GM12892 (cell line): ENCODE measurements at regions not wholly inside any gene's neighbourhood (a gene's known extent, or its start where the extent isn't known, plus 50 kb on each side); places are given as distances from the start of the nearest gene placed in this dataset.
A peak's percentile ranks its signal among the peaks of the same experiment; 100 is the strongest.
"Not testable (repeated sequence)": the region's sequence is repeated elsewhere in the genome, so short reads cannot be mapped to it uniquely, and the experiment has no call there.

Source experiments
- DNase-seq: peaks from one replicate; pipeline ENCODE4 v3.0.0; 2011; ENCODE audit not compliant: insufficient read length
- FAIRE-seq: peaks from 2 replicates; lab custom pipeline; 2011; peaks lifted over from hg19 to GRCh38; lab: Jason Lieb, UNC
- POLR2A ChIP-seq: IDR thresholded peaks from 2 replicates; pipeline ENCODE4 v1.6.1; 2011; ENCODE audit warnings: low read depth, low read length, control low read depth
- POLR2AphosphoS5 ChIP-seq: IDR thresholded peaks from 2 replicates; pipeline ENCODE4 v1.6.1; 2011; ENCODE audit warnings: low read depth, low read length, control low read depth
- TAF1 ChIP-seq: IDR thresholded peaks from 2 replicates; pipeline ENCODE4 v1.6.1; 2011; ENCODE audit warnings: low read depth, mild to moderate bottlenecking, control low read depth, low read length, borderline replicate concordance

DNA sequence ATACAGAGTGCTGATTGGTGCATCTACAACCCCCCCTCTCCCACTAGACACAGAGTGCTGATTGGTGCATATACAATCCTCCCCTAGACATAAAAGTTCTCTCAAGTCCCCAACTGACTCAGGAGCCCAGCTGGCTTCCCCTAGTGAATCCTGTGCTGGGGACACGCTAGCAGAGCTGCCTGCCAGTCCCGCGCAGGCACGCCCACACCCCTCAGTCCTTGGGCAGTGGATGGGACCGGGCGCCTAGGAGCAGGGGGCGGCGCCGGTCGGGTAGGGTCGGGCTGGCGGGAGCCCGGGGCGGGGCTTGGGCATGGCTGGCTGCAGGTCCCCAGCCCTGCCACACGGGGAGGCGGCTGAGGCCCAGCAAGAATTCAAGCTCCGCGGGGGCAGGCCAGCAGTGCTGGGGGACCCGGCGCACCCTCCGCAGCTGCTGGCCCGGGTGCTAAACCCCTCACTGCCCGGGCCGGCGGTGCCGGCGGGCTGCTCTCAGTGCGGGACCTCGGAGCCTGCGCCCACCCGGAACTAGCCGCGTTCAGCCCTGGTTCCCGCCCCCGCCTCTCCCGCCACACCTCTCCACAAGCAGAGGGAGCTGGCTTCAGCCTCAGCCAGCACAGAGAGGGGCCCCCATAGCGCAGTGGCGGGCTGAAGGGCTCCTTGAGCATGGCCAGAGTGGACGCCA lies 64.3 kb upstream of the DDHD1 start:
- peak; percentile 66 for DNase-seq
- TF ChIP-seq POLR2AphosphoS5: no peak
- TF ChIP-seq TAF1: no peak
- peak; percentile 65; the same call in 1 of the 2 replicates for TF ChIP-seq POLR2A
- FAIRE-seq: peak; percentile 94

- not testable (repeated sequence) for FAIRE-seq, DNase-seq
Observed at GRCh38 chr14:53216955-53217315, 63.8 kb upstream of the DDHD1 start.

DNA sequence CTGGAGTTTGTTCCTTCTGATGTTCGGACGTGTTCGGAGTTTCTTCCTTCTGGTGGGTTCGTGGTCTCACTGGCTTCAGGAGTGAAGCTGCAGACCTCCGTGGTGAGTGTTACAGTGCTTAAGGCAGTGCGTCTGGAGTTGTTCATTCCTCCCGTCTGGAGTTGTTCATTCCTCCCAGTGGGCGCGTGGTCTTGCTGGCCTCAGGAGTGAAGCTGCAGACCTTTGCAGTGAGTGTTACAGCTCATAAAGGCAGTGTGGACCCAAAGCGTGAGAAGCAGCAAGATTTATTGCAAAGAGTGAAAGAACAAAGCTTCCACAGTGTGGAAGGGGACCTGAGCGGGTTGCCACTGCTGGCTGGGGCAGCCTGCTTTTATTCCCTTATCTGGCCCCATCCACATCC lies 63.4 kb upstream of the DDHD1 start:
- not testable (repeated sequence) for DNase-seq, FAIRE-seq

DNA sequence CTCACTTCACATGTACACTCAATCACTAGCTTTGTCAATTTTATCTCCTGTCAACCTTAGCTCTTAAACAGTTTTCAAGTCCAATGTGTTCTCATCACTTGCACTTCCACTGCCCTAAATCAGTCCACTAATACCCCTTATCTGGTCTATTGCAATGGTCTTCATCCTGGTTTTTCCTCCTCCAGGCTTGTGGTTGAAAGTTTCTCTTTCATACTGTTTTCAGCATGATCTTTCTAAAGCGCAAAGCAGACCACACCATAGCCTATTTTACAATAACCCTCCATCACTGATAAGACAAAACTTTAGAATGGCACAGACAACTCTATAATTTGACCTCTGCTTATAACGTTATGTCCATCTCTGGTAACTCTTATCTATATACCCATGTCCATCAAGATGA lies 62.0 kb upstream of the DDHD1 start:
- FAIRE-seq (no peak), DNase-seq (no peak)
- no peak for TF ChIP-seq POLR2A
- TF ChIP-seq POLR2AphosphoS5: no peak
- TF ChIP-seq TAF1: no peak

- DNase-seq: no peak
- TF ChIP-seq POLR2A: no peak
- TF ChIP-seq TAF1: no peak
- no peak for TF ChIP-seq POLR2AphosphoS5
- FAIRE-seq: no peak
Observed at GRCh38 chr14:53214384-53214783, 61.3 kb upstream of the DDHD1 start.

DNA sequence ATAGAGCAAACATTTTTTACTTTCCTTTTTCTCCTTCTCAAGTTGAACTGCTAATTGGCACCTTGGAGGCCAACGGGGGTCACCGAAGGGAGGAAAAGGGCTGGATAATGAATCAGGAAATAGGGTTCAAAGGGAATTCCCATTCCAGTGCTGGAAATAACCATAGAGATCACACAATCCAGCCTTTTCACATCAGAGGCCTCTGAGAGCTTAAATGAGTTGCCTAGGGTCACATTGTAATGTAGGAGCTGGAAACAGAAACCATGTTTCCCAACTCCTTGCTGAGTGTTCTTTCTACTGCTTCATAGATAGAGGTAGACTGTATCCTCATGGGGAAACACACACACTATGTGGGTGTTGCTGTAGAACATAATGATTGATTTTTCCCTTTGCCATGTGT lies 60.6 kb upstream of the DDHD1 start:
- no peak for TF ChIP-seq POLR2A
- TF ChIP-seq TAF1: no peak
- no peak for TF ChIP-seq POLR2AphosphoS5
- DNase-seq (no peak), FAIRE-seq (no peak)

DNA sequence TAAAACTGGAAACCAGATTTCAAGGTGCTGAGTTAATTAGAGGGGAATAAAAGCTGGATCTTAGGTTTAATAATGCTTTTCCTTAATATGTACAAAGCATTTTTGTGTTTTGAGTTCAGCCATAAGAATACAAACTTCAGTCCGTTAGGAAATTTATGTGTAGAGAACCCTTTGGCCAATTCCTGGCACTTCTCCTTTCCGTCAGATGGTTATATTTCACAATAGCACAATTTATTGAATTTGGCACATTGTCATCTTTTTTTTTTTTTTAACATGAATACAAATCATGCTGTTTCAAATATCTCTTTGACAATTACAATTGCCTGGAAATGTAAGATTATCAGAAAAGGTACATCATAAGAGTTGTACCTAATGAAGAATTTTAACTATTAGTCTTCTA lies 56.2 kb upstream of the DDHD1 start:
- FAIRE-seq (no peak), DNase-seq (no peak)
- TF ChIP-seq POLR2A (no peak), TAF1 (no peak), POLR2AphosphoS5 (no peak)
